ENCODE measurements at regions not wholly inside any gene's neighbourhood (a gene's known extent, or its start where the extent isn't known, plus 50 kb on each side); places are given as distances from the start of the nearest gene placed in this dataset.
"Not testable (repeated sequence)": the region's sequence is repeated elsewhere in the genome, so short reads cannot be mapped to it uniquely, and the experiment has no call there.

DNA sequence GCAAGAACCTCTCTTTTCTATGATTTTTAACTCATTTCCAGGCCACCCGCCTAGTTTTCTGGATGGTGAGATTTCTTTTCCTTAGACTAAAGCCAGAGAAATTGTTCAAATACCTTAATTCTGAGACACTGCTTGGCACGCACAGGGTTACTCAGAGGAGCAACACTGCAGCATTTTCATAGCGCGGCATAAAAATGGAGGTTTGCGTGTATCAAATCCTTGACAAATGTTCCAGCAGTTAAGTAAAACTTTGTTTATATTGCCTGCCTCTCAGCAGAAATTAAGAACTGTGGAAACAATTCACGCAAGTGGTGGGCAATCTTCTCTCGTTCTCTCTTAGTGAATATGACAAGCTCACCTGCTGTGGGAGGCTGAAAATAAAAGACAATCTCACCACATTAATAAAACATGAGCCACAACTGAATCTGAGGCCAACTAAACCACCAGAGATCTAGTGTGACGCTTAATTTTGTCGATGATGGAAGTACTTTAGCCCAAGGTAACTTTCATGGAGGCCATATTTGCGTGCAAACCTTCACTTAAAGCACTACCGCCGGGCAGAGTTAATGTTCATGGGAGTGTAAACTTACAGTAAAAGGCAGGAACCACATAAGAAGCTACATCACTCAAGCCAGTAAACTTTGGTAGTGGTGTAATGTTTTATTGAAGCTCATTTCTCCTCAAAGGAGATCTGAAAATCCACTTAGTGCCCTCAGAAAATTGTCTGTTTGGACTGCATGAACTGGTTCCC is 894.8 kb upstream of the EPHA5 start:
- Histone ChIP-seq H3K27ac (no peak overlapping the region), H3K4me1 (ENCODE audit: control insufficient read depth in 1 of 2, insufficient read depth in 1 of 2, low read depth in 1 of 2, low read length in 1 of 2) (no peaks in the 10 kb centered on the region), H3K4me3 (ENCODE audit: low read depth in 1 of 2, low read length in 1 of 2) (no peak overlapping the region), H3K36me3 (no peaks in the 10 kb centered on the region), H3K9me3 (no peaks in the 10 kb centered on the region), H3K27me3 (no peaks in the 10 kb centered on the region)
- TF ChIP-seq, protein P1, sequence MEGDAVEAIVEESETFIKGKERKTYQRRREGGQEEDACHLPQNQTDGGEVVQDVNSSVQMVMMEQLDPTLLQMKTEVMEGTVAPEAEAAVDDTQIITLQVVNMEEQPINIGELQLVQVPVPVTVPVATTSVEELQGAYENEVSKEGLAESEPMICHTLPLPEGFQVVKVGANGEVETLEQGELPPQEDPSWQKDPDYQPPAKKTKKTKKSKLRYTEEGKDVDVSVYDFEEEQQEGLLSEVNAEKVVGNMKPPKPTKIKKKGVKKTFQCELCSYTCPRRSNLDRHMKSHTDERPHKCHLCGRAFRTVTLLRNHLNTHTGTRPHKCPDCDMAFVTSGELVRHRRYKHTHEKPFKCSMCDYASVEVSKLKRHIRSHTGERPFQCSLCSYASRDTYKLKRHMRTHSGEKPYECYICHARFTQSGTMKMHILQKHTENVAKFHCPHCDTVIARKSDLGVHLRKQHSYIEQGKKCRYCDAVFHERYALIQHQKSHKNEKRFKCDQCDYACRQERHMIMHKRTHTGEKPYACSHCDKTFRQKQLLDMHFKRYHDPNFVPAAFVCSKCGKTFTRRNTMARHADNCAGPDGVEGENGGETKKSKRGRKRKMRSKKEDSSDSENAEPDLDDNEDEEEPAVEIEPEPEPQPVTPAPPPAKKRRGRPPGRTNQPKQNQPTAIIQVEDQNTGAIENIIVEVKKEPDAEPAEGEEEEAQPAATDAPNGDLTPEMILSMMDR (IDR thresholded peaks at IDR 0.05) = no peak

- no peak overlapping the region for H3K27ac ChIP-seq
- TF ChIP-seq, protein P1 (IDR thresholded peaks at IDR 0.05) = no peak
- no peaks in the 10 kb centered on the region for H3K27me3 ChIP-seq
- H3K4me1 ChIP-seq (ENCODE audit: control insufficient read depth in 1 of 2, insufficient read depth in 1 of 2, low read depth in 1 of 2, low read length in 1 of 2) = no peaks in the 10 kb centered on the region
- no peaks in the 10 kb centered on the region for H3K36me3 ChIP-seq
- no peaks in the 10 kb centered on the region for H3K9me3 ChIP-seq
- H3K4me3 ChIP-seq (ENCODE audit: low read depth in 1 of 2, low read length in 1 of 2) = no peak overlapping the region
These were observed 892.1 kb upstream of the EPHA5 start for GRCh38 chr4:66562276-66562806.

DNA sequence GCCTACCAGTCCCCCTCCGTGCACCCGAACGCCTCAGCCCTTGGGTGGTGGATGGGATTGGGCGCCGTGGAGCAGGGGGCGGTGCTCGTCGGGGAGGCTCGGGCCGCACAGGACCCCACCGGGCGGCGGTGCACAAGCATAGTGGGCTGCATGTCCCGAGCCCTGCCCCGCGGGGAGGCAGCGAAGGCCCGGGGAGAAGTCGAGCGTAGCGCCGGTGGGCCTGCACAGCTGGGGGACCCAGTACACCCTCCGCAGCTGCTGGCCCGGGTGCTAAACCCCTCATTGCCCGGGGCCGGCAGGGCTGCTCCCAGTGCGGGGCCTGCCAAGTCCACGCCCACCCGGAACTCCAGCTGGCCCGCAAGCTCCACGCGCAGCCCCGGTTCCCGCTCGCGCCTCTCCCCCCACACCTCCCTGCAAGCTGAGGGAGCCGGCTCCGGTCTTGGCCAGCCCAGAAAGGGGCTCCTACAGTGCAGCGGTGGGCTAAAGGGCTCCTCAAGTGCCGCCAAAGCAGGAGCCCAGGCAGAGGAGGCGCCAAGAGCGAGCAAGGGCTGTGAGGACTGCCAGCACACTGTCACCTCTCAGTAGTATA is 891.3 kb upstream of the EPHA5 start:
- H3K27me3 ChIP-seq; H3K36me3 ChIP-seq; H3K4me1 ChIP-seq (ENCODE audit: control insufficient read depth in 1 of 2, insufficient read depth in 1 of 2, low read depth in 1 of 2, low read length in 1 of 2); H3K27ac ChIP-seq; H3K4me3 ChIP-seq (ENCODE audit: low read depth in 1 of 2, low read length in 1 of 2); H3K9me3 ChIP-seq: not testable (repeated sequence)

DNA sequence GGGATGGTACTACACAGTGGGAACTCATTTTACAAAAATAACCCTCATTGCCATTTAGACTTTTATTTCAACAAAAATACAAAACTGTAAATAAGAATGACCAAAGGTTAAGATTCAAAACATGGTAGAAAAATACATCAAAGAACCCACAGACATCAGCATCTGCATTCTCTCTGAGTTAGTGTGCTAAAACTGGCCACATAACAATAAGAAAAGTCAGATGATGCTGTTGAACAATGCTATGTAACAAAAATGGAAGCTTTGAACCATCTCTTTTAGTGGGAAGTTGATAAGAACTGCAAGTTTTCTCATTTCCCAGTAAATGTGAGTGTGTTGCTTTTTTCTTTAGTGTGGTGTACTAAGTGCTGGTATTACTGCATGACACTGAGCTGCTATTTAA is 888.4 kb upstream of the EPHA5 start:
- TF ChIP-seq, protein P1 (IDR thresholded peaks at IDR 0.05) = no peak
- H3K9me3 ChIP-seq = no peaks in the 10 kb centered on the region
- no peaks in the 10 kb centered on the region for H3K27me3 ChIP-seq
- no peaks in the 10 kb centered on the region for H3K36me3 ChIP-seq
- H3K4me3 ChIP-seq (ENCODE audit: low read depth in 1 of 2, low read length in 1 of 2) = no peak overlapping the region
- H3K4me1 ChIP-seq (ENCODE audit: control insufficient read depth in 1 of 2, insufficient read depth in 1 of 2, low read depth in 1 of 2, low read length in 1 of 2) = no peaks in the 10 kb centered on the region
- no peak overlapping the region for H3K27ac ChIP-seq

GRCh38 chr4:66556651-66557278 is 886.5 kb upstream of the EPHA5 start:
- Histone ChIP-seq H3K36me3 (no peaks in the 10 kb centered on the region), H3K27ac (no peak overlapping the region), H3K27me3 (no peaks in the 10 kb centered on the region), H3K4me3 (ENCODE audit: low read depth in 1 of 2, low read length in 1 of 2) (no peak overlapping the region), H3K4me1 (ENCODE audit: control insufficient read depth in 1 of 2, insufficient read depth in 1 of 2, low read depth in 1 of 2, low read length in 1 of 2) (no peaks in the 10 kb centered on the region), H3K9me3 (no peaks in the 10 kb centered on the region)
- TF ChIP-seq, protein P1 (IDR thresholded peaks at IDR 0.05) = no peak

DNA sequence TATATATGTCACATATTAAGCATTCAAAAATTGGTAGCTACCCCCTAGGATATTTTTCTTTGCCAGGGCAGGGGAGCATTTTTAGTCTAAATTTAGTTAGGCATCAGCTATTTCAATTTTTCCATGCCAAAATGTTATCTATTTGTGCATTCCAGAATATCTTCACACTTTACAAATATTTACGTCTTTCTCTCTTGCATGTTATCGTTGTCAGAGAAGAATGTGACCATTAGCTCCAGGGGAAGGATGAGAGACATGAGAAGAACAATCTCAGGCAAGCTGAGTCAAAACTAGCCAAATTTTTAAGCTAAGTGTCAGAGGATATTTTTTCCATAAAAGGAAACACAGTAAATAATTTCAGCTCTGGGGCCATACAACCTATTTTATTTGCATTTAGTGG is 885.0 kb upstream of the EPHA5 start:
- Histone ChIP-seq H3K36me3 (no peaks in the 10 kb centered on the region), H3K27ac (no peak overlapping the region), H3K9me3 (no peaks in the 10 kb centered on the region), H3K4me3 (ENCODE audit: low read depth in 1 of 2, low read length in 1 of 2) (no peak overlapping the region), H3K4me1 (ENCODE audit: control insufficient read depth in 1 of 2, insufficient read depth in 1 of 2, low read depth in 1 of 2, low read length in 1 of 2) (no peaks in the 10 kb centered on the region), H3K27me3 (no peaks in the 10 kb centered on the region)
- TF ChIP-seq, protein P1 (IDR thresholded peaks at IDR 0.05) = no peak
